GM12878 (cell line): ENCODE measurements at regions not wholly inside any gene's neighbourhood (a gene's known extent, or its start where the extent isn't known, plus 50 kb on each side); places are given as distances from the start of the nearest gene placed in this dataset.

Source experiments
- ATAC-seq: fragments of 200-7000 bp; cut with Tn5 transposase; 3 replicates; pipeline ENCODE4 v1.9.1; 2020; ENCODE audit warnings: mild to moderate bottlenecking, moderate library complexity
- BruUV-seq: library from RNA; stranded (reverse); fragments of 400-500 nt; replicated peaks from 2 replicates; lab custom pipeline; 2021; lab: Mats Ljungman, UMichigan
- CTCF ChIA-PET: fragments of 300-600 bp; sonication (Branson Sonifier 250); formaldehyde crosslinking; extraction: SDS; loops from one replicate; lab custom pipeline; 2021; ENCODE audit warnings: inconsistent platforms; lab: Yijun Ruan, JAX
- POLR2A ChIA-PET: fragments of 350-600 bp; formaldehyde crosslinking; extraction: SDS; loops from one replicate; lab custom pipeline; 2021; ENCODE audit warnings: inconsistent platforms; lab: Charles Lee
- RAD21 ChIA-PET: fragments of 300-600 bp; sonication (Branson Sonifier 250); formaldehyde crosslinking; loops from one replicate; lab custom pipeline; 2023; ENCODE audit warnings: antibody characterized with exemption; ENCODE audit not compliant: unreplicated experiment; lab: Charles Lee
- SMC1A ChIA-PET: fragments of 300-600 bp; sonication (Branson Sonifier 250); formaldehyde crosslinking; loops from one replicate; lab custom pipeline; 2023; ENCODE audit not compliant: unreplicated experiment, uncharacterized antibody; lab: Charles Lee
- DNase-seq: peaks from one replicate; pipeline ENCODE4 v3.0.0-alpha.2; 2011; ENCODE audit warnings: low read depth, low spot score
- FAIRE-seq: peaks from 3 replicates; lab custom pipeline; 2011; peaks lifted over from hg19 to GRCh38; lab: Jason Lieb, UNC
- H2AFZ ChIP-seq: 2 replicates; pipeline ENCODE4 v1.6.0; 2011; ENCODE audit warnings: low read depth, low read length, control low read depth; ENCODE audit not compliant: control insufficient read depth
- H3K27ac ChIP-seq: 2 replicates; pipeline ENCODE4 v1.5.1; 2011; ENCODE audit warnings: control low read depth; ENCODE audit not compliant: control insufficient read depth, insufficient read depth
- H3K27me3 ChIP-seq, 2 experiments: replicated peaks in 1 of 2; 2 replicates each; pipeline versions ENCODE4 v1.6.0 to v1.6.1; 2011; ENCODE audit warnings: low read length in 1 of 2; ENCODE audit not compliant: control insufficient read depth in 2 of 2, insufficient read depth in 2 of 2
- H3K36me3 ChIP-seq, 2 experiments: 2 replicates each; pipeline ENCODE4 v1.5.1; 2011; ENCODE audit warnings: low read length in 1 of 2; ENCODE audit not compliant: control insufficient read depth in 2 of 2, insufficient read depth in 2 of 2
- H3K4me1 ChIP-seq: 2 replicates; pipeline ENCODE4 v1.6.1; 2011; ENCODE audit warnings: mild to moderate bottlenecking, low read length, moderate library complexity, mixed read lengths; ENCODE audit not compliant: control insufficient read depth, insufficient read depth
- H3K4me2 ChIP-seq: 2 replicates; pipeline ENCODE4 v1.6.0; 2011; ENCODE audit warnings: control low read depth; ENCODE audit not compliant: control insufficient read depth, insufficient read depth
- H3K4me3 ChIP-seq: fragments of 200-600 bp; sonication (generic); 2 replicates; pipeline ENCODE4 v1.5.1; 2016
- H3K79me2 ChIP-seq: 2 replicates; pipeline ENCODE4 v1.6.0; 2011; ENCODE audit warnings: low read length; ENCODE audit not compliant: control insufficient read depth, insufficient read depth
- H3K9ac ChIP-seq: 2 replicates; pipeline ENCODE4 v1.8.0; 2011; ENCODE audit warnings: low read length, control low read depth, mixed read lengths; ENCODE audit not compliant: control insufficient read depth, insufficient read depth
- H3K9me3 ChIP-seq: replicated peaks from 3 replicates; pipeline ENCODE4 v1.5.1; 2011; ENCODE audit warnings: mild to moderate bottlenecking, low read length; ENCODE audit not compliant: control insufficient read depth, insufficient read depth
- H4K20me1 ChIP-seq: 2 replicates; pipeline ENCODE4 v1.6.0; 2011; ENCODE audit not compliant: control insufficient read depth, insufficient read depth
- MLLT1 ChIP-seq: fragments of 450-650 bp; IDR thresholded peaks from 2 replicates; pipeline ENCODE4 v1.6.1; 2016; ENCODE audit warnings: mild to moderate bottlenecking
- PML ChIP-seq: IDR thresholded peaks from 2 replicates; pipeline ENCODE4 v1.6.1; 2012; ENCODE audit warnings: low read length, inconsistent platforms
- POU2F2 ChIP-seq: IDR thresholded peaks from 3 replicates; pipeline ENCODE4 v1.6.1; 2011; ENCODE audit warnings: low read depth, mild to moderate bottlenecking, low read length, borderline replicate concordance
- REST ChIP-seq: IDR thresholded peaks from 2 replicates; pipeline ENCODE4 v1.6.1; 2012; ENCODE audit warnings: mild to moderate bottlenecking, low read depth, low read length
- STAT3 ChIP-seq: IDR thresholded peaks from 2 replicates; pipeline ENCODE4 v1.6.1; 2011; ENCODE audit warnings: low read depth, low read length, improper control_type of control experiment
- WGBS: methylation state at CpG from one replicate; pipeline ENCODE4 v1.1.6; 2016; ENCODE audit warnings: low lambda C conversion rate; ENCODE audit not compliant: insufficient replicate concordance, insufficient coverage; ENCODE audit errors: missing lambda C conversion rate; 5-methylcytosine and 5-hydroxymethylcytosine counted together
- in situ Hi-C: fragments of 300-500 bp; cut with MboI; formaldehyde crosslinking; loops from 9 replicates; pipeline ENCODE4 v1.14.3; 2018; ENCODE audit warnings: mixed read lengths
- intact Hi-C: fragments of 100-400 bp; cut with micrococcal nuclease; formaldehyde crosslinking; loops from one replicate; pipeline ENCODE4 v1.14.2; 2022; ENCODE audit not compliant: unreplicated experiment

DNA sequence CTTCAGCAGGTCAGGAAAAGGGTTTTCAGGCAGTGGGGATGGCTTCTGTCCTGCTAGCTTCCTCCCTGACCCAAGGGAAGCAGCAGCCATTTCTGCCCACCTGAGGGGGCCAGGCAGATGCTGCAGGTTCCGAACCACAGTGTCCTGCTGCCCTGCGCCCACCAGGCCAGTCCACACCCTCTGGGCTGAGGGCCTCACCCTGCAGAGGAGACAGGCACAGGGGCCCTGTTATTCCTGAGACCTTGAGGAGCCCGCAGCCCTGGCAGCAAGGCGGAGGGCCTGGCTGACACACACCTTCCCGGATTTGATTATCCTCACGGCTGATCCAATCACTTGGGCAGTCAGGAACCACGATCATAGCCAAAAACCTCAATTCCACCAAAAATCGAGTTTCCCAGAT is 725.8 kb downstream of the BRD1 start (continued):
- TF ChIP-seq MLLT1, result no peak
- TF ChIP-seq STAT3, result no peak
- no peak for TF ChIP-seq PML

- Histone ChIP-seq H3K79me2 (no peaks in the 10 kb centered on the region), H3K27ac (no peak overlapping the region), H3K4me3 (no peak overlapping the region), H4K20me1 (no peaks in the 10 kb centered on the region), H3K9me3 (no peaks in the 10 kb centered on the region; the same call in 2 of the 3 replicates), H3K9ac (no peak overlapping the region), H3K4me1 (no peaks in the 10 kb centered on the region), H2AFZ (no peak overlapping the region), H3K4me2 (no peak overlapping the region), H3K36me3 (no peaks in the 10 kb centered on the region), H3K27me3 (no peaks in the 10 kb centered on the region)
- ATAC-seq (no peak), DNase-seq (no peak), FAIRE-seq (no peak)
- 52% methylated on average over 8 of the region's 8 CpGs for WGBS
- ChIA-PET RAD21 (no interaction called here), SMC1A (no interaction called here), CTCF (no interaction called here), POLR2A (no interaction called here)
- no peak for TF ChIP-seq POU2F2
- no peak for TF ChIP-seq REST
- intact Hi-C loops, result no loop called here
- no TSS peak for BruUV-seq
- in situ Hi-C loops, result no loop called here
Observed at GRCh38 chr22:49101225-49101624, 726.4 kb downstream of the BRD1 start.
